ENCODE measurements at regions not wholly inside any gene's neighbourhood (a gene's known extent, or its start where the extent isn't known, plus 50 kb on each side); places are given as distances from the start of the nearest gene placed in this dataset.

GRCh38 chr18:55764386-55764785 is 176.4 kb upstream of the TCF4 start:
- no peak overlapping the region for H3K27ac ChIP-seq (ENCODE audit: low read depth, low read length)
- DNase-seq (ENCODE audit: low read depth, low spot score) = no peak
- no peak overlapping the region for H3K4me3 ChIP-seq (ENCODE audit: low read depth, low read length)
- H3K9me3 ChIP-seq (ENCODE audit: control insufficient read depth, insufficient read depth, low read length) = no peaks in the 10 kb centered on the region
- no peak for TF ChIP-seq CTCF (IDR thresholded peaks at IDR 0.05; ENCODE audit: low read depth, low read length)
- CTCF ChIA-PET = interaction anchor here (3.5 kb wide), 1 partner anchor 530 kb away, joined by 9 read pairs; no protein-coding TSS in a partner anchor
- no peaks in the 10 kb centered on the region for H3K27me3 ChIP-seq (ENCODE audit: control insufficient read depth, insufficient read depth, low read length)
- POLR2A ChIA-PET = no interaction called here

GRCh38 chr18:55763805-55764204 is 175.8 kb upstream of the TCF4 start:
- POLR2A ChIA-PET = interaction anchor here (0.7 kb wide), 1 partner anchor 21 kb away, joined by 3 read pairs; no protein-coding TSS in a partner anchor
- Histone ChIP-seq H3K9me3 (ENCODE audit: control insufficient read depth, insufficient read depth, low read length) (no peaks in the 10 kb centered on the region), H3K27ac (ENCODE audit: low read depth, low read length) (no peak overlapping the region), H3K4me3 (ENCODE audit: low read depth, low read length) (no peak overlapping the region), H3K27me3 (ENCODE audit: control insufficient read depth, insufficient read depth, low read length) (no peaks in the 10 kb centered on the region)
- CTCF ChIA-PET = interaction anchor here (1.7 to 3.5 kb wide), 3 partner anchors 348 to 812 kb away, joined by 4 to 9 read pairs (median 8); no protein-coding TSS in a partner anchor
- no peak for DNase-seq (ENCODE audit: low read depth, low spot score)
- TF ChIP-seq CTCF (IDR thresholded peaks at IDR 0.05; ENCODE audit: low read depth, low read length) = no peak

GRCh38 chr18:55763298-55763697 is 175.3 kb upstream of the TCF4 start:
- Histone ChIP-seq H3K4me3 (ENCODE audit: low read depth, low read length) (no peak overlapping the region), H3K27ac (ENCODE audit: low read depth, low read length) (no peak overlapping the region), H3K9me3 (ENCODE audit: control insufficient read depth, insufficient read depth, low read length) (no peaks in the 10 kb centered on the region), H3K27me3 (ENCODE audit: control insufficient read depth, insufficient read depth, low read length) (no peaks in the 10 kb centered on the region)
- DNase-seq (ENCODE audit: low read depth, low spot score) = peak; percentile 42
- CTCF ChIA-PET = interaction anchor here (1.7 to 3.5 kb wide), 3 partner anchors 348 to 813 kb away, joined by 4 to 9 read pairs (median 8); no protein-coding TSS in a partner anchor
- POLR2A ChIA-PET = interaction anchor here (0.6 to 0.7 kb wide), 3 partner anchors 20 to 441 kb away, joined by 3 to 17 read pairs (median 3); no protein-coding TSS in a partner anchor
- TF ChIP-seq CTCF (IDR thresholded peaks at IDR 0.05; ENCODE audit: low read depth, low read length) = no peak

DNA sequence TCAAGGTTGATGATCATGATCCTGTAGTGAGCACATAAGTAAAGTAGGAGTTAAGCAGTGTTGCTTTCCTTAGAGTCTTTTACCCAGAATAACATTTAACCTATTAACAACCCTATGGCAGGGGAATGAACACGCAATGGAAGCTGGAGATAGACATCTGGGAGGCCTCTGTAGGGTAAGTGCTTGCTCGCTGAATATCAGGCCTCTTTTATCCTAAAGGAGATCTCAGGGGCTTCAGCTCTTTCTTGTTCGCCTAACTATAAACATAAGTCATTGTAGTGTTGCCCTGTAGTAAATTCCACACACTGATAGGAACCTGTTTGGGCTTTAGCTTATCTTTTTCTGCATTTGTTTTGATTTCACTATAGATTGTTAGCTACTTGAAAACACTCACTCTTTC is 174.4 kb upstream of the TCF4 start:
- no peak for DNase-seq (ENCODE audit: low read depth, low spot score)
- Histone ChIP-seq H3K27me3 (ENCODE audit: control insufficient read depth, insufficient read depth, low read length) (no peaks in the 10 kb centered on the region), H3K4me3 (ENCODE audit: low read depth, low read length) (no peak overlapping the region), H3K27ac (ENCODE audit: low read depth, low read length) (no peak overlapping the region), H3K9me3 (ENCODE audit: control insufficient read depth, insufficient read depth, low read length) (no peaks in the 10 kb centered on the region)
- no peak for TF ChIP-seq CTCF (IDR thresholded peaks at IDR 0.05; ENCODE audit: low read depth, low read length)
- ChIA-PET CTCF (interaction anchor here (1.7 to 3.5 kb wide), 3 partner anchors 347 to 813 kb away, joined by 4 to 9 read pairs (median 8); no protein-coding TSS in a partner anchor), POLR2A (interaction anchor here (0.7 kb wide), 1 partner anchor 306 kb away, joined by 3 read pairs; no protein-coding TSS in a partner anchor)

GRCh38 chr18:55753643-55754263 is 165.8 kb upstream of the TCF4 start:
- H3K27ac ChIP-seq (ENCODE audit: low read depth, low read length) = no peak overlapping the region
- no peaks in the 10 kb centered on the region for H3K27me3 ChIP-seq (ENCODE audit: control insufficient read depth, insufficient read depth, low read length)
- ChIA-PET CTCF (no interaction called here), POLR2A (no interaction called here)
- H3K9me3 ChIP-seq (ENCODE audit: control insufficient read depth, insufficient read depth, low read length) = no peaks in the 10 kb centered on the region
- DNase-seq (ENCODE audit: low read depth, low spot score) = no peak
- no peak for TF ChIP-seq CTCF (IDR thresholded peaks at IDR 0.05; ENCODE audit: low read depth, low read length)
- no peak overlapping the region for H3K4me3 ChIP-seq (ENCODE audit: low read depth, low read length)

Data from AG04450 (cell line).